Retina (tissue), 1 donor: ENCODE measurements at regions not wholly inside any gene's neighbourhood (a gene's known extent, or its start where the extent isn't known, plus 50 kb on each side); places are given as distances from the start of the nearest gene placed in this dataset.
A peak's percentile ranks its signal among the peaks of the same experiment; 100 is the strongest.

ENCODE experiments used
- DNase-seq: peaks from one replicate; pipeline ENCODE4 v3.0.0-alpha.2; 2016

DNA sequence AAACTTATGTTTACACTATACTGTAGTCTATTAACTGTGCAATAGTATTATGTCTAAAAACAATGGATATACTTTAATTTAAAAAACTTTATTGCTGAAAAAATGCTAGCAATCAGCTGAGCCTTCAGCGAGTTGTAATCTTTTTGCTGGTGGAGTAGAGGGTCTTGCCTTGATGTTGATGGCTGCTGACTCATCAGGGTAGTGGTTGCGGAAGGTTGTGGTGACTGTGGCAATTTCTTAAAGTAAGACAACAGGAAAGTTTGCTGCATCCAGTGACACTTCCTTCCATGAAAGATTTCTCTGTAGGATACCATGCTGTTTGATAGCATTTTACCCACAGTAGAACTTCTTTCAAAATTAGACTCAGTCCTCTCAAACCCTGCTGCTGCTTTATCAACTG is 234.7 kb upstream of the CSF3R start:
- DNase-seq: no peak

DNA sequence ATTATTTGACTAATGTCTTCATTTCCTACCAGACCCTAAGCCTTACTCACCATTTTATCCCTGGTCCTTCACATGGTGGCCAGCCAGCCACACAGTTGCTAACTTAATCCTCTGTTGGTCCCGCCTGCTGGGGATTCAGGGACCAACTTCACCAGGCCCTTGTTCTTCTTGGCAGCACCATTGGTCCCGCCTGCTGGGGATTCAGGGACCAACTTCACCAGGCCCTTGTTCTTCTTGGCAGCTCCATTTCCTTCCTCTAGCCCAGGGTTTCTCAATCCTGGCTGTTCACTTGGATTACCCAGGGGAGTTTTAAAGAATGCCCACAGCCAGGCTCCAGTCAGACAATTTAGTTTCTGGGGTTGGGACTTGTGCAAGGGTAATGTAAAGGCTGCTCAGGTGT is 233.1 kb upstream of the CSF3R start:
- no peak for DNase-seq

DNA sequence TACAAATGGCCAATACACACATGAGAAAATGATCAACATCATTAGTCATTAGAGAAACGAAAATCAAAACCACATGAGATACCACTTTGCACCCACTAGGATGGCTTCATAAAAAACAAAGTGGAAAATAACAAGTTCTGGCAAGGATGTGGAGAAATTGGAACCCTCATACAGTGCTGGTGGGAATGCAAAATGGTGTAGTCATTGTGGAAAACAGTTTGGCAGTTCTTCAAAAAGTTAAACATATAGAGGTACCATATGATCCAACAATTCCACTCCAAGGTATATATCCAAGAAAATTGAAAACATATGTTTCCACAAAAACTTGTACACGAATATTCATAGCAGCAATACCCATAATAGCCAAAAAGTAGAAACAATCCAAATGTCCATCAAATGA is 231.6 kb upstream of the CSF3R start:
- no peak for DNase-seq

DNA sequence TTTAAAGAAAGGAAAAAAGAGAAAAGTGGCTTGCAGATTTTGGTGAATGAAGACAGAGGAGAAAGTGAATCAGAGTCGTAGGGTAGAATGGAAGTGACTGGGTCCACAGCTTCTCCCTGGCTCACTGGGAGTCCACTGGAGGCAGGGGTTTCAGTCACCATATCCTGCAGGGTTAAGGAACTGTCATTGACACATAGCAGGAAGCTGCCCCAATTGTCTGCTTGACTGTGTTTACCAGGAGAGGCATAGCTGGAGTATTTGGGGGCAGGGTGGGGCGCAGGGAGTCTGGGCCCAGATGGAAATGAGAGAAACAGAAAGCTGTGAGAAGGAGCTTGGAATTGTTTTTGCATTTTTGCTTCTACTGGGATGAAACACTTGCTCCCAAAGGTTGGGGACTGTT is 228.8 kb upstream of the CSF3R start:
- DNase-seq: no peak

DNA sequence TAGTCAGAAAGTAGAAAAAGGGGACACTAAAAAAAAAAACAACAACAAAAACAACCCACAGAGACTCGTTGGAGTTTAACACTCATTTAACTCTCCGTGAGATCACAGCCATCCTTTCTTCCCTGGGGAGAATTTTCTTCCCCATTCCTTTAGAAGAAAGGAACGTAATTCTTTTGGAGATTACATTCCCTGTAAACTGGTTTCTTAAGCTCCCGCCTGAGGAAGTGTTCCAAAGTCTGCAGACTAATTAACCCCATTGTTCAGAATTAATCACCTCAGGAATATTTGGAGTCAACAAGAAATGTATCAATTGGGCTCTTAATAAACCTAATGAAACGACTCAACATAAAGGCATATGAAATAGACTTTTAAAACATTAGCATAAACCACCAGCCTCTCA is 228.2 kb upstream of the CSF3R start:
- no peak for DNase-seq

DNA sequence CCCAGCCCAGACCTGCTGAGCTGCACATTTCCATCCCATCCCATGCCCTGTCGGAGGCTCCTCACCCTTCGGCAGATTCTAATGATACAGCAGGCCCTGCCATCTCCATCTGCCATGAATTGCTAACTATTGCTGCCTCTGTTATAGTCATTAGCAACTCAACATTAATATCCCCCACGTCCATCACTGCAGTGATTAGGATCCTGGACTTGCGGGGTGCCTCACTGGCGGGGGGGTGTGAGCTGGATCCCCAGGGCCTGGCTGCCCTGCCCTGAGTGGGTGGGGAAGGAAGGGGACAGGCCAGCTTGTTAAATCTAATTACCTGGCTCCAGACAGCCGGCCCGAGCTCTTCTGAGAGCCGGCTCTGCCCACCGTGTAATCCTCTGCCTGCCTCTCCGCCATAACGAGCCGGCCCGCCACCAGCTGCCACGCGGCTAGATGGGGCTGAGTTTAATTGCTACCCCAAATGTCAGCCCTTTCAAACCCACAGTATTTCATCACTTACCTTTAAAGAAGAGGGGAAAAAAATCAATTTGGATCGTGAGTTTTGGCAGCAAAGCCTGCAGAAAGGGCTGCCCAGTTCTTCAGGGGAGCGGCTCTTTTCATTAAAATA is 227.3 kb upstream of the CSF3R start:
- peak; percentile 73 for DNase-seq

DNA sequence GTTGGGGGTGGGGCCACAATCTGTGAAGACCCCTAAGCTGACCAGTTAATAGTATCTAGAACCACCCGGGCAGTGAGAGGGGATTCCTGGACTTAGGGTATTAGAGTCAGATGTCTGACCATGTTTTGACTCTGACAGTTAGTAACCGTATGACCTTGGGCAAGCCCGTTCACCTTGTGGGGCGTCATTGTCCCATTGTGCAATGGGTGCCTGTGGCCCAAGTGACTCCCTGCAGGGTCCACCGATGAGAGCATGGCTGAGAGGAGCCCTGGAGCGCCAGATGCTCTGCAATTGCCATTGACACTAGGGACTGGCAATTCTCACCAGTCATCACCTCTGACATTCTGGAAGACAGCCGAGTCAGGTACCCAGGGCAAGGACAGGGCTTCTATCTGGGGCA is 225.9 kb upstream of the CSF3R start:
- no peak for DNase-seq

DNA sequence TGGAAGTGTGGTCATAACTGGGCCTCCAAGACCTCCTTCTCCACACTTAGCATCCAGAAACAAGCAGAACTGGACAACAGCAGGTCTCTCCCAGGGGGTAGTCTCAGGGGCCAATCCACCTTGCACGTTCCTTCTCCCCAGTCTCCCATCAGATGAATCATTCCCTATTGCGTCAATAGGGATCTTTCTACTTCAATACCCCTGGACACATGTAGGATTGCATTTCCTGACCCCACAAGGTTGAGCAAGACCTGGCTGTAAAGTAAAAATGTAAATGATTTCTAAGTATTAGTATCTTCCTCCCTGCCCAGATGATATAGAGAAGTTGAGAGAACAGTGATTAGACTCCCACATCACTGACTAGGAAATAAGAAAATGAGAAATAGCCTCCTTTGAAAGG is 224.5 kb upstream of the CSF3R start:
- DNase-seq: no peak

DNA sequence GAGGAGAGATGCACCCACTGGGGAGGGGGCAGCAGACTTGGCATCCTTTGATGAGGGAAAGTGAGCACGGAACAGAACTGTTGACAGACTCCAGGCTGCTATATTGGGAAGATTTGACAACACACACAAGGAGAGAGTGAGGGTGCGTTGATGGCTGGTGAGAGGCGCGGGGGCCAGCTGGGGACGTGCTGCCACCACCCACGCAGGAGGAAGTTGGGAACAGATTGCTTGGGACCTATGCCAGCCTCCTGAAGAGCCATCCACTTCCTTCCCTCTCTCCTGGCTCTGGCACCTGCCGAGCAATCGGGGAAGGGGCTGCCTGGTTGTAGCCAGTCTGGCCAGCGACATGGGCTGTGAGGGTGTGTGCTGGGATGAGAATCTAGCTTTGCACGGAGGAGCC is 223.7 kb upstream of the CSF3R start:
- no peak for DNase-seq

DNA sequence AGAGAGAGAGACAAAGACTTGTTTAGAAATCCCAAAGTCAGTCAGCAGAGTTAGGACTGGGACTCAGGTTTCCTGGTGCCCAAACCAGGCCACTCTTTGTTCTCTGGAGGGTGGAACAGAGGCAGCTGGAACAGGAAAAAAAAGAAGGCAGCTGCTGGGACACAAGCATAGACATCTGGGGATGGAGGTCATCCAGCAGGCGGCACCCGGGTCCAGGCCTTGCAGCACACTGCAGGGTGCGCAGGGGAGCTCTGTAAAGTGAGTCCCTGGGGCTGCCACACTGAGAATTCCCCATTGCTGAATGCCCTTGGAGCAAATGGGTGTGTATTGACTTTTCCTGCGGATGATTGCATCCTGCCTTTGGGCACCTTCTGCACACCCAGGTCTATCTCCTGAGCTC is 222.9 kb upstream of the CSF3R start:
- DNase-seq: no peak

DNA sequence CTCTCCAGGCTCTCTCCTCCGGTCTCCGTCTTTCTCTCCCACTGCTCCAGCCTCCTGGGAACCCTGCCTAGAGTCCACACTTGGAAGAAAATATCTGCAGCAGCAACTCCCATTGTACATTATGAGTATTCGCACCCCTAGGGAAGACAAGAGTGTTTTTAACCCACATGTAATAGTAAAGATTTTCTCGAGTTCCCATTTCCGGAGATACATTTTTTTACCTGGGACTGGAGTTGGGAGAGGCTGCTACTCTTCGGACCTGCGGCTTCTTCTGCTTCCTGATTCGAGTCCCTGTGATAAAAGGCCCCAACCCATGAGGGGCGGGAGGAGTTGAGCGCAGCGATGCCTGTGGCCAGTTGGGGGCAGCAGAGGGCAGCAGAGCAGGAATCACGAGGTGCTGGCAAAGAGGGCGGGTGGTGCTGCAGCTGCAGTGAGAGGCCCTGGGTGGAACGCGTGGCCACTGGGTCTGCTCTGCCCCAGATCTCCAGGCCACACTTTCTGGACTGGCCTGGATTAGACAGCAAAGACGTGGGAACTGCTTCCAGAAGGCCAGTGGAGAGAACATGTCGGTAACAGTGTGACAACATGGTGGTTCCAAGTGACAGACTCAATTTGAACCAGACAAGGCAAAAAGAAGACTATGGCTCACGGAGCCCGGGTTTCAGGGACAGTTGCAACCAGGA is 221.0 kb upstream of the CSF3R start:
- DNase-seq: peak; percentile 92

DNA sequence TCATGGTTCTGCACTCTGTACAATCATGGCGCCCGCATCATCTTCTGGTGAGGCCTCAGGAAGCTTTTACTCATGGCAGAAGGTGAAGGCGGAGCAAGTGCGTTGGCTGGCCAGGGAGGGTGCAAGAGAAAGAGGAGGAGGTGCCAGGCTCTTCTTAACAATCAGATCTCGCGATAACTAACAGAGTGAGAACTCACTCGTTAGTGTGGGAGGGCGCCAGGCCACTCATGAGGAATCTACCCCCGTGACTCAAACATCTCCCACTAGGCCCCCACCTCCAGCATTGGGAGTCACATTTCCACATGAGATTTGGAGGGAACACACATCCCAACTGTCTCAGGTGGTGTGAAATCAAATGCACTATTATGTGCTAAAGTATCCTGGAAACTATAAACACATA is 220.2 kb upstream of the CSF3R start:
- no peak for DNase-seq

DNA sequence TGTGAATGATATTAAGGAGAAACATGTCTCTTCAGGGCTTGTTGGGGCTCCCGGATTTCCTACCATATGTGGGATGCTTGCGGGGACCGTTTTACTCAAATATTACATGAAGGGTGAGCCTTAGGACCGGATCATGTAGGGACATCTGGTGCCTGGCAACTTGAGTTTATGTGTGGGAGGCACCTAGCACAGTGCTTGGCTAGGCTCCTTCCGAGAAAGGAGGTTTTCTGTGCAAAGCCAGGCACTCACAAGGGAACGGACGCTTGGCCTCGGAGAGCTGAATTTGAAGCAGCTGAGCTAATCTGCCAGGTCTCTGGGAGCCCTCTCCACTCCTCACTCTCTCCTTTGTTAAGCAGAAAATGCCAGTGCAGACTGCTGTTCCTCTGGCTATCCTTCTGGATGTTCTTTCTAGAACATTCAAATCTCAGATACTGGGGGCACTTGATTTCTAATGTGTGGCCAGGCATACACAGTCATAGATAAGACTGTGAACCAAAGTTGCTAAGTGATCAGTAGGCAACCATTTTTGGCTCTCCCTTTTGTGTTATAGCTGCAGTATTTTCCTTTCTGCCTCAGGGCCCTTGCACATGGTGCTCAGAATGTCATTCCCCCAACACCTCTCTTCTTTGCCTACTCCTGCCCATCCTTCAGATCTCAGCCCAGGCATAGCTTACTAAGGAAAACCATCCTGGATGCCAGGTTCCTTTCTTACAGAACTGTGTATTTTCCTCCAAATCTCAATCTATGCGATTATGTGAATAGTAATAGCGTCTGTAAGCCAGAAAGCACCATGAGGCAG is 216.6 kb upstream of the CSF3R start:
- no peak for DNase-seq

DNA sequence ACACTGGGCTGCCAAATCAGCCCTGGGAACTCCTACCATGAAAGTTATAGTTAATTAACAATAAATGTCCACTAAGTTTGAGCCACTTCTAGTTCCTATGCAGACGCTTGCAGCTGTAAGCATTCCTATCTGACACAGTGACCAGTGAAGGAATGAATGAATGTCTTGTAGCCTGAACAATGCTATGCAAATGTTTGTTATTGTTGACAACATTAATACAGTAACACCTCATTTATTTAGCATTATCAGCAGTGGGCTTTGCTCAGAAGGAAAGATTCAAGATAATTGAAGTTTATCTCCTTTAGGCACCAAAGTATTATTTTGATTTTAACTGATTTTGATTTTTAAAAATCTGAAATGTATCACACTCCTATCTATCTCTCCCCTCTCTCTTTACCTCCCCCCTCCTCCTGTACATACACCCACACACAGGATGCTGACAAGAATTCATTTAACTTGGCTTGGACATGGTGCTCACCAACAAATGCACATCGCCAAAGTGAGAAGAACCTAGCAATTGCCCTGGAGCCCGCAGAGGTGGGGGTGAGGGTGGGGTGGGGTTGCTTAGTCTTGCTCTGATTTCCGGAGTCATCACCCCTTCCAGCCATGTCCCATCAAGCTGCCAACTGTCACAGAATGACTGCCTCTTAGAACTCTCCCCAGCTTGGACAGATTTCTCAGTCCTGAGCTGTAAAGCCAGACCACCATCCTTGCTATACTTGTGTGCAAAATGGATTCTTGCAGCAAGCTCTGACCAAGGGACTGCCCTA is 215.3 kb upstream of the CSF3R start:
- no peak for DNase-seq

DNA sequence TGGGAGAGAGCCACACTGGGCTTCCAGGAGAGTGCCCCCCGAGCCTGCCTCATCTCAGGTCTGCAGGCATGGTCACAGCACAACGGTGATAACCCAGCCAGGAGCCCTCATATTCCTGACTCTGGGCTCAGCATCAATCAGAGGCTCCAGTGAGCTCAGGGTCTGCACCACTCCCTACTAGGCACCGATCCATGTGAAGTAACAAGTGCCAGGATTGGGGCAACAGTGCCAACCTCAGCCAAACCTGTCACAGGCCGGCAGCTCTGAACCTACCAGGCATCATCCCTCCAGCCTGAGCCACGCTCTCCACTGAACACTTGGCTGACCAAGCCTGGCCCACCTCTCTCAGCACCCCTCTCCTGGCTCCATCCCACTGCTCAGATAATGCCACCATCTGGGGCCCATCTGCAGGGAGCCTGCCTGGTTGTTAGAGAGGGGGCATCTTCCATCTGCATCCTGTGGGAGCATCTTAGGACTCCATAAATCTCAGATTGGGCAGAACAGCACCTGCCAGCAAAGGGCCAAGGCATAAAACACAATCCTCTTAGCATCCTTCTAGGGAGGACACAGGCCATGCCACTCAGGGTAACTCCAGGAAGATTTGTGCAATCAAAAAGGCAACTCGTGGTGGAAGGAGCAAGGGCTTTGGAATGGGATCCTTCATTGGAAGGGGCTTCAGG is 213.7 kb upstream of the CSF3R start:
- DNase-seq: no peak

DNA sequence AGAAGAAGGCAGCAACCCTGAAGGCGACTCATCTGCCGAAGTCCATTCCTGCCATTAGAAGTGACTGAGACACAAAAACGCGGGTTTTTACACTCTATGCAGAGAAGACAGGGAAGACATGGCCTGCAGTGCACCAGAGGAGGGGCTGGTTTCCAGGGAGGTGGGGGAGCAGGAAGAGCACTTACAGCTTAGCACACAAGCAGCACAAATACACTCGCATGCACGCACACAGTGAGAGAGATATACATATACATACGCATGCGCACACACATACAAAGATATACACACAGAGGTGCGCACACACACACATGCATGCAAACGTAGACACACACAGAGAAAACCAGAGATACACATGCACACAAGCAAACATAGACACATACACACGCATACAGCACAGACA is 210.9 kb upstream of the CSF3R start:
- no peak for DNase-seq

DNA sequence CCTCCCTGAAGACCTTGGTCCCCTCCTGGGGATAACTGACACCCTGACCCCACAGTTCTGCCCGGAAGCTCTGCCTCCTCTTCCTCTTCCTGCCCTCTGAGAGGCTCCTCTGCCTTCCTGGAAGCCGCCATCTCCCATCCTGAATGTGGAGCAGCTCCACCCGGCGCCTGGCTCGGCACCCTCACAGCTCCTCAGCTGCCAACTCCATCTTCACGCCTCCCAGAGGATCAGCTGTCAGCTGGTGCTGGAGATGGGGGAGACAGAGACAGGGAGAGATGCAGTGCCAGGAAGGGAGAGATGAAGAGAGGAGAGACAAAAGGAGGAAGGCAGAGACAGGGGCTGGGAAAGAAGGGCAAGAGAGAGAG is 210.4 kb upstream of the CSF3R start:
- no peak for DNase-seq

DNA sequence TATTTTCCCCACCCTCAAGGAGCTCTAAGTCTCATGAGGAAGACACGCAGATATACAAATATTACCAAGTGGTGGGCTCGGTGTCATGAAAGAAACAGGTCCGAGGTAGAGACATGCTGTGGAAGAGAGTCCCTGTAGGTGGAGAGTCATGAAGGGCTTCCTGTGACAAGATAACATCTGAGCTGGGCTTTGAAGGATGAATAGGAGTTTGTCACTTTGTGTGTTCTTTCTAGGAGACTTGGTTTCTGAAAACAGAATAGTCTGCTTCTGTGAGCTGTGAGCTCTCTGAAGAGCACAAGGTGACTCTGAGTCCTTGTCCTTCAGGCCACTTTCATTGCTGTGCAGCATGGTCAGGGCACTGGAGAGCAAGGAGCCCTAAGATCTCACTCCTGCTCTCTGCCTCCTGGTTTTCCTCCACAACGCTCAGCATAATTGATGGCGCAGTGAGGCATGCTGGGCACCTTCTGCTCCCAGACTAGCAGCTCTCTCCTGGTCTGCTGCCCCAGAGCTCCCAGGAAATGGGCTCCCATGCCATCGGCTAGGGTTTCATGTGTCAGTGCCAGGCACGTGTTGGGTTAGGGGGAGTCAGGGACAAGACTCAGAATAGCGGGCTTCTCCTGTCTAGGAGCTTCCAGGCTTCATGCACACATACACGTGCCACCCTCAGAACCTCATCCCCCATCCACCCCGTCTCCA is 209.9 kb upstream of the CSF3R start:
- DNase-seq: no peak

DNA sequence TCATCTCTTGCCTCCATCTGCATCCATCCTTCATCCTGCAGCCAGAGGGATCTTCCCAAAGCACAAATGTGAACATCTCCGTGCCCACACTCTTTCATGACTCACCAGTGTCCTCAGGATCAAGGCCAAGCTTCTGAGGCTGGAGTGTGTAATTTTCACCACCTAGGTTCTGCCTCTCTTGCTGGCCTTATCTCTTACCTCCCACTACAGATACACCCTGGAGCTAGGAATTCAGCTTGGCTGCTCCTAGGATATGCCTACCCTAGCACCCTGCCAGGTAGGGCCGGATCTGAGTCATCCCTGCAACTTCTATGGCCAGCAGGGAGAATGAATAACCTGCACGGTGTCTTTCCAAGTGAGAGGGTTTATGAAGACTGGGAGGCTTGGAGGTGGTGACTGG is 208.7 kb upstream of the CSF3R start:
- no peak for DNase-seq

DNA sequence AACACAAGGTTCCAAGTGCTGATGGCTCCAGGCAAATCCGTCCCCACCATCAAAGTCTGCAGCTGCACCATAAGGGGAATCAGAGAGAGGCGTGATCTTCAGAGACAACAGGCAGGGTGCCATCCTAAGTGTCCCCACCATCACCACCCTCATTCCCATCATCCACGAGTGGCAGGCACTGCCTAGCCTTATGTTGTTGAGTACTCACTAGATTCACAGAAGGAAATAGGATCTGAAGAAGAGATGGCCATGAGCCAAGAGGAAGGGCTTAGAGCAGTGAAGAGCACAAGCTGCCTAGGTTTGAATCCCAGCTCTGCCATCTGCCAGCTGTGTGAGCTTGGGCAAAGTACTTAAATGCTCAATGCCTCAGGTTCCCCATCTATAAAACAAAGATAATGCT is 207.3 kb upstream of the CSF3R start:
- no peak for DNase-seq

DNA sequence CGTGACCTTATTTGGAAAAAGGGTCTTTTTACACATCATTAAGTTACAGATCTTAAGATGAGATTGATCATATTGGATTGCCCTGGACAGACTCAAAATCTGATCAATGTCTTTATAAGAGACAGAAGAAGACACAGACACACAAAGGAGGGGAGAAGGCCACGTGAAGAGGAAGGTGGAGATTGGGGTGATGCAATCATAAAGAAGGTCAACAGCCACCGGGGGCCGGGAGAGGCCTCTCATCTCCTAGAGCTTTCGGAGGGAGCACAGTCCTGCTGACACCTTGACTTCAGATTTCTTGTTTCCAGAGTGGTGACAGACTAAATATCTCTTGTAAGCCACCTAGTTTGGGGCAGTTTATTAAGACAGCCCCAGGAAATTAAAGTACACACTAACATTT is 204.6 kb upstream of the CSF3R start:
- no peak for DNase-seq

DNA sequence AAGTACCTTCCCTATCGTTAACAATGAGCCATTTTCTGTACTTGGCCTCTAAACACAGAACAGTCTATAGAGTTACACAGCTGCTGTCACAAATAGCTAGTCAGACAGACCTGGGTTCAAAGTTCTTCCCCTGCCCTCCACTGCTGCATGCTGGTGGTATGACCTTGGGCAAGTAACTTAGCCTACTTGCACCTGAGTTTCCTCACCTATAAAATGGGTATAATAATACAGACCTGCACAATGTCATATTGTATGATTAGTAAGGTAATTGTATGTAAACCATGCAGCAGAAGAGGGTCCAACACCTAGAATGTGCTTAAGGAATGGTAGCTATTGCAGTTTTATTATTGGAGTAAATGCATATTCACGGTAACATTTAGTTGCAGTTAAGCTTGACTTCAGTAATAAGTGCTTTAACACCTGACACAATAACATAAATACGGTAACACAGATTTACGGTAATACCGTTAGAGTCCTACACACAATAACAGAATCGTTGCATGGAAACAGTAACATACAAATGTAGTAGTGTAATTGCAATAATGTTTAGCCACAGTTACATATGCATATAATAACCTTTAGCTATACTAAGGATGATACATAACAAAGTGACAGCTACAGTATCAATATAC is 193.3 kb upstream of the CSF3R start:
- DNase-seq: no peak
